GM18505 (cell line): ENCODE measurements at regions not wholly inside any gene's neighbourhood (a gene's known extent, or its start where the extent isn't known, plus 50 kb on each side); places are given as distances from the start of the nearest gene placed in this dataset.
"Not testable (repeated sequence)": the region's sequence is repeated elsewhere in the genome, so short reads cannot be mapped to it uniquely, and the experiment has no call there.

Experiments
- ATAC-seq: cut with Tn5 transposase; IDR thresholded peaks from one replicate; pipeline ENCODE4 v1.9.1; 2021; ENCODE audit not compliant: unreplicated experiment
- POLR2A ChIP-seq: IDR thresholded peaks from 4 replicates; pipeline ENCODE4 v1.6.1; 2011; ENCODE audit warnings: borderline replicate concordance; ENCODE audit not compliant: insufficient read depth, insufficient read length; ENCODE audit errors: extremely low read depth

GRCh38 chr7:115825456-115826115, 205.0 kb downstream of the TFEC start:
- no peak for ATAC-seq
- TF ChIP-seq POLR2A, result no peak

- no peak for ATAC-seq
These were observed 207.8 kb downstream of the TFEC start for GRCh38 chr7:115822801-115823200.

GRCh38 chr7:115822380-115822779, 208.2 kb downstream of the TFEC start:
- ATAC-seq, result no peak
- no peak for TF ChIP-seq POLR2A

More at GRCh38 chr7:115822801-115823200, 207.8 kb downstream of the TFEC start:
- TF ChIP-seq POLR2A, result no peak

GRCh38 chr7:115816318-115816974, 214.1 kb downstream of the TFEC start:
- ATAC-seq, result no peak
- TF ChIP-seq POLR2A, result no peak

- no peak for ATAC-seq
- TF ChIP-seq POLR2A, result no peak
These were observed 217.8 kb downstream of the TFEC start for GRCh38 chr7:115812794-115813193.

- TF ChIP-seq POLR2A, result no peak
- ATAC-seq, result no peak
These were observed 225.1 kb downstream of the TFEC start for GRCh38 chr7:115805458-115805857.

- no peak for TF ChIP-seq POLR2A
- ATAC-seq, result no peak
These were observed 228.1 kb downstream of the TFEC start for GRCh38 chr7:115802415-115802814.

- ATAC-seq, result no peak
- TF ChIP-seq POLR2A, result no peak
These were observed 231.1 kb downstream of the TFEC start for GRCh38 chr7:115799430-115799829.

- ATAC-seq, result no peak
- TF ChIP-seq POLR2A, result no peak
These were observed 236.4 kb downstream of the TFEC start for GRCh38 chr7:115793958-115794702.

- ATAC-seq, result no peak
- TF ChIP-seq POLR2A, result no peak
These were observed 240.7 kb downstream of the TFEC start for GRCh38 chr7:115789901-115790300.

GRCh38 chr7:115789473-115789872, 241.1 kb downstream of the TFEC start:
- ATAC-seq, result not testable (repeated sequence)

GRCh38 chr7:115782696-115783490, 247.7 kb downstream of the TFEC start:
- no peak for ATAC-seq
- TF ChIP-seq POLR2A, result no peak

- no peak for ATAC-seq
- TF ChIP-seq POLR2A, result no peak
These were observed 251.0 kb downstream of the TFEC start for GRCh38 chr7:115779561-115779960.
